Tibial nerve (tissue), 4 donors: ENCODE measurements at regions not wholly inside any gene's neighbourhood (a gene's known extent, or its start where the extent isn't known, plus 50 kb on each side); places are given as distances from the start of the nearest gene placed in this dataset.

ENCODE experiments used
- CTCF ChIP-seq, 5 experiments: fragments of 200-600 bp in 3 of 5; fragments of 450-650 bp in 2 of 5; sonication (generic) in 3 of 5; IDR thresholded peaks; one replicate each; pipeline ENCODE4 v1.5.1; 2016 to 2019; ENCODE audit warnings: antibody characterized with exemption in 5 of 5, mild to moderate bottlenecking in 3 of 5, moderate library complexity in 2 of 5
- EP300 ChIP-seq, 2 donors: sonication (generic); formaldehyde crosslinking; IDR thresholded peaks; one replicate each; pipeline ENCODE4 v1.6.1; 2017; ENCODE audit warnings: antibody characterized with exemption in 2 of 2, mild to moderate bottlenecking in 1 of 2
- POLR2A ChIP-seq, 2 donors: fragments of 450-650 bp; IDR thresholded peaks; one replicate each; pipeline ENCODE4 v1.6.1; 2017; ENCODE audit warnings: antibody characterized with exemption in 2 of 2, mild to moderate bottlenecking in 2 of 2, moderate library complexity in 2 of 2

DNA sequence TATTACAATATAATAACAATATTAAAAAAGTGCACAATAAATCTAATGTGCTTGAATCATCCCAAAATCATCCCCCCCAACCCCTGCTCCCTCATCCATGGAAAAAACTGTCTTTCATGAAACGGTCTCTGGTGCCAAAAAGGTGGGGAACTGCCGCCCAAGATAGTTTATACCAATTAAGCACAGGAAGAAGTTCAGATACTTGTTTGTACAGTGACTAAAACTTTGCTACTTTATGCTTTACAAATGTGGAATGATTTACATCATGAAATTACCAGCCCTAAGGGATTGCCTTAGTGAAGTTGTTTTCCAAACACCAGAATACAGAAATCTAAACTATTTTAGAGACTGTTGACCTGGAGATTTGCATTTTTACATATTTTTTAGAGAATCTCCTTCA lies 175.6 kb downstream of the TRIM27 start:
- TF ChIP-seq CTCF (IDR thresholded peaks at IDR 0.05): no peak
- no peak for TF ChIP-seq POLR2A (IDR thresholded peaks at IDR 0.05)
- TF ChIP-seq EP300 (IDR thresholded peaks at IDR 0.05): no peak
